Ecto neural progenitor cell (in vitro differentiated cells): ENCODE measurements at regions not wholly inside any gene's neighbourhood (a gene's known extent, or its start where the extent isn't known, plus 50 kb on each side); places are given as distances from the start of the nearest gene placed in this dataset.
A peak's percentile ranks its signal among the peaks of the same experiment; 100 is the strongest.

Source experiments
- DNase-seq: peaks from one replicate; pipeline ENCODE4 v3.0.0-alpha.2; 2018; ENCODE audit warnings: low spot score

DNA sequence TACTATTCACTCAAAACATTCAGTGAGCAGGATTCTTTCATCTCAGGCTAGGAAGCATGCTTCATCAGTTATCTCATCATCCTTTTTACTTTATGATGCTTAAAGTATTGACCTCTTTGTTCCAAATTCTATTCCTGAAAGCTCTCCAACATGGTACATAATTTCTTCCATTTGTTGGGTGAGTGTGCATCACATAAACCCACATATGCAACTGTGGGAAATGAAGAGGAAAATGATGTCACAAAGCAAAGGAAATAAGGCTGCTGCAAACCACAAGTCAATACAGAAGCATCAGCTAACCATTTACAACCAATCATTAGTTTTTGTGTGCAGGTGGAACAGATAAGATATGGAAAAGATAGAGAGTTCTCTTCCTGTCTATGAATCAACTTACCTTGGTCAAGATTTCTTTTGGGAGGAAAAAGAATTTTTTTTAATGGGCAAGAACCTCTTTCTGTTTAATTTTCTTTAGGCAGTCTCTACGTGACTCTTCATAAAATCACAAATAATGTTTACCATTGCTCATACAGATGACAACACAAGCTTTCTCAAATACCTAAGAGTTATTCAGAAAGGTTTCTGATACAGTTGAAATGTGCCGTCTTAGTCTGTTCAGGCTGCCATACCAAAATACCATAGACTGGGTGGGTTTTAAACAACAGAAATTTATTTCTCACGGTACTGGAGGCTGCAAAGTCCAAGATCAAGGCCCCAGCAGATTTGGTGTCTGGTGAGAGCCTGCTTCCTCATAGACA lies 259.9 kb downstream of the ADGRG6 start:
- no peak for DNase-seq

DNA sequence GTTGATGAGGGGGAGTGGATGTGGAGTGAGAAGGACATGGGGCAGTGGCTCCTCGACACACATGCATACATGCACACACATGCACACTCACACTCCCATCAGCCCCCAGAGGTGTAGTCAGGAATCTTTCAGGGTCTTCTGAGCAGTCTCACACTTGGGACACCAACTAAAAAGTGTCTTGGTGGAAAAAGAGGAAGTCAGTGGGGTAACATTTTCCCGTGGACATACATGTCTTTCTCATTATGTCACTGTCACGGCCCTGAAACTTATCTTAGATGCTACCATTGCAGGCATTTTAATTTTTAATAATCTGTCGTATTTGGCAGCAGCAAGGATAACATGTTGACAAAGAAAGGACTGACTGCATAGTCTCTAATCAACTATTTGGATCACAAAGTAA lies 261.1 kb downstream of the ADGRG6 start:
- DNase-seq, result no peak

DNA sequence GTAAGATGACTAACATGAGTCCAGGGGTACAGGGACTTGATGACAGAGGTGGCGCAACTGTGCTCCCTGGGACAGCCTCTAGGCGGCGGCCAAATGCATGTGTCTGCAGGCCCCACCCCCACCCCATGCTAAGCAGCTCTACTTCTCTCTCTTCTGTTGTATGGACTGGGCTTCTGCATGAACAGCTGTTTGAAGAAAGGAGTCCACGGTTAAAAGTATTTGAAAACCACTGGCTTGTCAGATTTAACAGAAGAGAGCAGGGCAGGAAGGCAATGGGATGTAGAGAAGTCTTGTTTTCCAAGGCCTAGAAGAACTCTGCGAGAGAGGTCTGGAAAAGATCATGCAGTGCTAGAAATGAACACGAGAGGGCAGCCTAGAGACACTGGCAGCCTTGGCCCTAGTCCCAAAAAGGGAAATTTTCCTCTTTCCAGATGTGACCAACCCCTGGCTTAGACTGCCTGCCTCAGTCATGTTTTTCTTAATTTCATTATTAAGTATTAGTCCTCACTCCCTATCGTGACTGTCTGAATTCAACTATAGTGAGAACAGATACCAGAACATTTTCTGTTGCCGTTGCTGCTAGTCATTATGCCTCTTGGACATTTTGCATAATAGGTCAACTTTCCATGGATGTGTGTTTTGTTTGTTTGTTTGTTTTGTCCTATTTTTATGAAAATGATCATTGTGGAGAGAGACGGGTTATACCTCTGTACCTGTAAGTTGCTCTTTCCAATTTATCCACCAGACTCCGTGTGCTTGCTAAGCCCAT lies 265.0 kb downstream of the ADGRG6 start:
- DNase-seq, result peak; percentile 77

DNA sequence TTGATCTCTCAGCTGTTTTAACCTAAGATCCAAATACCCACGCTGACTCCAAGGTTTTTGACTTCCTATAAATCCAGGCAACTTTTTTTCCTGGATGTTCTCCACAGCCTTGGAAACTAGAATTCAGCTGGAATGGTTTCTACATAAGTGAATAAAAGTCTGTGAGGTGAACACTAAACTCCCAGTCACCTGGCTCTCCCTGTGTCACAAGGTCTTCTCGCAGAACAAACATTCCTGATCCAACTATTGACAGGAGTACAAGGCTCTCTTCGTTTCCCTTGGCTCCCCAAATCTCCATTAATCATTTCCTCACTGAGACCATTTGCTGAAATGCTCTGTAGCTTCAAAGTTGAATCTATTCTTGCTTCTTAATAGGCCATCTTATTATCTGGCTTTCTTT lies 265.7 kb downstream of the ADGRG6 start:
- DNase-seq, result no peak

DNA sequence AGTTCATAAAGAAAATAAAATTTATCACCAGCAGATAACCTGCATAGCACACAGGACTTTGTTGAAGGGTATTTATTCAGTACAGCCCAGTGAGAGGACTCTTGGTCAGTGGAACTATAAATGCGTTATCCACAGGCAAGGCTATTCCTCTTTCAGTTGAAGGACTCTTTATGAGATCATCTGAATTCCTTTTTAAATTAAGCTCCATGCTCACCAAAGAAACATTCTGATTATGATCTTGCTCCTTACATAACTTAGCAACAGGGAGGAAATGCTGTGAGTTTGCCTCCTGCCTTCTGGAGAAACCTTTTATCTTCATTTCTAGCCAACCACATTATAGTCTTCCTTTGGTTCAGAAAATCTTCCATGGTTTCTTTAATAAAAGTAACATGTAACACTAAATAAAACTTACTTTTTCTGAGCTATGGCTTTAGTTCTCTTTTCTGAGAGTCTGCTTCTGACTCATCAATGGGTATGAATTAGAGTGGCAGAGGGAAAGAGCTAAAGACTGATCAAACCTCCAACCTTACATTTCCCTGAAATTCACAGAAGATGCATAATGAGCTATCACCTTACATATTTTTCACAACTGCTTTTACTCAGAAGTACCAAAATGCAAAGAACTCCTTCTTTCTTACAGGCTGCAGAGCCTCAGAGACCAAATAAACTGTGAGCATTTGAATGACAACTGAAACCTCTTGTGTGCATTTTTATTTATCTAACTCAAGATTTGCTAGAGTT lies 267.2 kb downstream of the ADGRG6 start:
- no peak for DNase-seq

DNA sequence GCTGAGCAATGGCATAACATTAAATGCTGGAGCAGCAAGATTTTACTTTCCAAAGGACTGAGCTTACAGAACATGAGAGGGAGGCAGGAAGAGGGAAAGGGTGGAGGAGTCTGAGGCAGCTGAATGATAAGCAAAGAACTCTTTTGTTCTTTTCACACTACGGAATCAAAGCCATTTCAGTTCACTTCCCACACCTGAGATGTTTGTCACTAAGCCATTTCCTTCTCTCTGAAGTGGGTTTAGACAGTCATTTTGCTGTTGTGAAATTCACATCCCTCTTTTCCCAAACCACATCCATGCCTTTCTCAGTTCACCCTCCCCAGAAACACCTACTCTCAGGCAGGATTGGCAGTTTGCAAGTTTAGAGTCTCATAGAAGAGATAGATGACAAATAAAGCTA lies 267.9 kb downstream of the ADGRG6 start:
- no peak for DNase-seq

DNA sequence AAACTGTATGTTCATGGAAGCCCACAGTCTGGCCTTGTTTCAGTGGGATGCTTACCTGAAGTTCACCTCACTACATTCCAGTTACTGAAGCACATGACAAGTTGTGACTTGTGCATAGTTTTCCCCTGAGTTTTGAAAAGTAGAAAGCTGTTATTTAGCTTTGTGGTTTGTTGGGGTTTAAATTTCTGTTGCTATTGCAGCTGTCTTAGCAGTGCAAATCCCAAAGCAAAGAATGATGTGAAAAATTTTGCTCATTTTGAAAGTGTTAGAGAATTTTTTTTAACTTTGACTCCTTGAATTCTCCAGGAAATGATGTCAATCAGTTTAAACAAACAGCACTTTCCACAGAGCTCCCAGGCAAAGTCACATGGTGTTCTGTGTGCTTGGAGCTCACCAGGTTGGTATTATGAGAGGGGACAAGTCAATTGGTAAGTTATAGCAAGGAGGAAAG lies 268.4 kb downstream of the ADGRG6 start:
- no peak for DNase-seq

DNA sequence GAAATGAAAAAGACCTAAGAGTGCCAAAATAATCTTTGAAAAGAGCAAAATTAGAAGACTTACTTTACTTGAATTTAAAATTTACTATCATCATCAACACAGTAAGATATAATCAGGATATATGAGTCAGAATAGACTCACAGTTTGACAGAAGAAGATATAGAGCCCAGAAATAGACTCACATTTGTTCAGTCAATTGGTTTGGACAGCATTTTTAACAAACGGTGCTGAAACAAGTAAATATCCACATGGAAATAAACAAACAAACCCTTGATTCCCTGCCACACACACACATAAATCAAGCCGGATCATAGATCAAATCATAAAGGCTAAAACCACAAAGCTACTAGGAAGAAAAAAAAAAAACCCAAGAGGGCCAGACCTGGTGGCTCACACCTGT lies 291.1 kb downstream of the ADGRG6 start:
- DNase-seq, result no peak

DNA sequence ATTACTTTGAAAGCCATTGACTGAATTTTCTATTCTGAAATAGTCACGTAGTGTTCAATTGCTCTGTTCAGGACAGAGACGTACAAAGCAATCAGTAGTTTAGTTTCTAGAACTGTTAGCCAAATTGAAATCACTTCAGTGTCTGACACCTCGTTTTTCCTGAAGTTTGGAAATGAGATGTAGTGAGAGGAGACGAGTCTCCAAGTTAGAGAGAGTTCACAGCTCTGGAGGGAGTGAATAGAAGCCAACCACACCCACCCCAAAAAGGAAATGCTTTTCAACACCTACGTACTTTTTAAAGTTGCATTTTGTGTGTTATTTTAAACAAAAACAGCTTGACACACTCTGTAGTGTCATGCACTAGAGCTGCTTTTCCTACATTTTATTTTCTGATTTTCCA lies 296.0 kb downstream of the ADGRG6 start:
- no peak for DNase-seq

DNA sequence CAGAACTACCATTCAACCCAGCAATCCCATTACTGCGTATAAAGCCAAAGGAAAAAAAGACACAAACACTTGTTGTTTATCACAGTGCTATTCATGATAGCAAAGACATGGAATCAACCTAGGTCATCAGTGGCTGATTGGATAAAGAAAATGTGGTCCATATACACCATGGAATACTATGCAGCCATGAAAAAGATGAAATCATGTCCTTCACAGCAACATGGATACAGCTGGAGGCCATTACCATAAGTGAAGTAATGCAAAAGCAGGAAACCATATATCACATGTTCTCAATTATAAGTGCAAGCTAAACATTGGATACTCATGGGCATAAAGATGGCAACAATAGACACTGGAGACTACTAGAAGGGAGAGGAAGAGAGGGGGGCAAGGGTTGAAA lies 299.6 kb downstream of the ADGRG6 start:
- DNase-seq, result no peak

DNA sequence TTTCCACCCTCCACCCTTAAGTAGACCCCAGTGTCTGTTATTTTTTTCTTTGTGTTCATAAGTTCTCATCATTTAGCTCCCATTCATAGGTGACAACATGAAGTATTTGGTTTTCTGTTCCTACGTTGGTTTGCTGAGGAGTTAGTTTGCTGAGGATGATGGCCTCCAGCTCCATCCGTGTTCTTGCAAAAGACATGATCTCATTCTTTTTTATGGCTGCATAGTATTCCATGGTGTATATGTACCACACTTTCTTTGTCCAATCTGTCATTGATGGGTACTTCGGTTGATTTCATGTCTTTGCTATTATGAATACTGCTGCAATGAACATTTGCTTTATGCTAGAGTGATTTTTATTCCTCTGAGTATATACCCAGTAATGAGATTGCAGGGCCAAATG lies 301.2 kb downstream of the ADGRG6 start:
- no peak for DNase-seq

DNA sequence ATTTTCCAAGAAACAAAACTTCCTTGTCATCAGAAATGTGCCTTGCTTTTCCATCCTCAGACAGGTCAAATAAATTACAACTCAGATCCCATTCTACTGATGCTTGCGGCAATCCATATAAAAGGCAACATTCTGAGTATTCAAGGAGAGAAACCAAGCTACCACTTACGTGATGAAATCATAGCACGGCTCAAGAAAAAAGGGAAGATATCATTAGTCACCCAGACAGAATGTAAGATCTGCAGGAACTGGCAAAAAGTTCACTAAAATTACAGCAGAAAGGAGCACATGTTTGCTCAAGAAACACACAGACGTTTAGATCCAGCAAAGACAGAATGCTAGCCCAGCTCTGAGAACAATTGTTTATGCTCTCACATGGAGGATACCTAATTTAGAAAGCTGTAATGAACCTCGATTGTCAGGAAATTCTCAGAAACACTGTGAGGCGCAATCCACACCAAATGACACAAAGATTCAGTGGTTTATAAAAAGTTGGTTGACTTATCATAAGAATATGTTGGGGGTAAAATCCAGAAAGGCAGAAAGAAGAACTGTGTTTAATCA lies 304.2 kb downstream of the ADGRG6 start:
- DNase-seq, result no peak

DNA sequence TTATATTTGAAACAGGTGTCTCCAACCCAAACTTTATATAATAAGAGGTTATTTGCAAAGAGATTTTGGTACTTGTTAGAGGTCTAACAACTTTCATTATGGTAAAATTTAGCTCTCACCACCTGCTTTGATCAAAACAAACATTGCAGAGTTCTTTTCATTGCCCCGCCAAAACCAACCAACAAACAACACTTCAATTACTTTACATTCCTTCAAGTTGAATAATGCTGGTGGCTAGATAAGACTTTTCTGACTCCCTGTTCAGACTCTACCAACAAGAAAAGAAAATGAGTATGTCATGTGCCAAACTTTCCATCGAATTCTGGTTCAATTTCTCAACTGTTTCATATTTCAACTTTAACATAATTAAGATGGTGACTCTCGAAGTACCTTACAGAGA lies 311.1 kb downstream of the ADGRG6 start:
- DNase-seq, result no peak

DNA sequence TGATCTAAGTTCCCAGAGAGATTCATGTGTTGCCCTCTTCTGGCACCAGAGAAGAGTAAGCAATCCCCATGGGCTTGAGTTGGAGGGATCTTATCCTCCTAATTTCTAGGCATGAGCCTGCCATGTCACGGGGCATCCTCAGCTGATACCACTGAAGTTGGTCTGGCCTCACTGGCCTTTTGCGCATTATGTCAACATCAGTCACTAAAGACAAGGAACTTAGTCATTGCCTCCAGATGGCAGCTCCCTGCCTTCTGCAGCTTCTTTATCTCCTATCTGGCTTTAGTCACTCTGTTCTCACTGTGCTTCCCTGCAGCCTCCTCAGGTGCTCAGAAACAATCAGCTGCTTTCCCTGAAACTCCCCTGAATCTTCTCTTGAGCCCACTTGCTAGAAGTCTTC lies 312.2 kb downstream of the ADGRG6 start:
- no peak for DNase-seq

DNA sequence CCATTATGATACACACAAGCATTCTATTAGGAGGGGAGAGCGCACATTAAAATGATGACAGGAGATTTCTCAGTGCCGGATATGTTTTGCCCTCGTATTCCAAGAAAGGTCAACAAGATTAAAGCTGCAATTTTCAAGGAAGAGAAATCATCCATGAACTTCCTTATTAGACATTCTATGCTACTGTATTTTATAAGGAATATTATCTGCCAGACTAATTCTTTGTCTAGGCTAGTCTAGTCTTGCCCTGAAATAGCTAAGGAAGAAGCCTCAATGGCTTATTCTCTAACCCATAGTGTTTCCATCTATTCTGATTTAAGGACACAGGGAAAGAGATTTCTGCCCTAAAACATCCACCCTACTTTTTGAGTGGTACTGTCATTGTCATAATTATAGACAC lies 315.4 kb downstream of the ADGRG6 start:
- DNase-seq, result no peak

DNA sequence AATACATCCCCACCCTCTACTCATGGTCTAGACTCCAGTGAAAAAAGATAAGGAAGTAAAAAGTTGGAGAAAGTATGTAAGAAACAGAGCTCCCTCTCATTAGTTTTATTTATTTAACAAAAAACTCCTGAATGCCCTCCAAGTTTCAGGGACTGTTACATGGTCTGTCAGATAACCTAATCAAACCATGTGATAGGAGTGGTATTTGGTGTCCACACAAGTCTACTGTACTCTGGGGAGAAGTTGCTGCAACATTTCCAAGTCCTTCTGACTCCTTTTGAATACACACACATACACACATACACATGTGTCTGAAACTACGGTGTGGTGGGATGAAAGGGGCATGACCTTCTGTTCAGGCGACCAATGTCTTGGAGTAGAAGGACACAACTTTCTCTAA lies 320.0 kb downstream of the ADGRG6 start:
- DNase-seq, result no peak

DNA sequence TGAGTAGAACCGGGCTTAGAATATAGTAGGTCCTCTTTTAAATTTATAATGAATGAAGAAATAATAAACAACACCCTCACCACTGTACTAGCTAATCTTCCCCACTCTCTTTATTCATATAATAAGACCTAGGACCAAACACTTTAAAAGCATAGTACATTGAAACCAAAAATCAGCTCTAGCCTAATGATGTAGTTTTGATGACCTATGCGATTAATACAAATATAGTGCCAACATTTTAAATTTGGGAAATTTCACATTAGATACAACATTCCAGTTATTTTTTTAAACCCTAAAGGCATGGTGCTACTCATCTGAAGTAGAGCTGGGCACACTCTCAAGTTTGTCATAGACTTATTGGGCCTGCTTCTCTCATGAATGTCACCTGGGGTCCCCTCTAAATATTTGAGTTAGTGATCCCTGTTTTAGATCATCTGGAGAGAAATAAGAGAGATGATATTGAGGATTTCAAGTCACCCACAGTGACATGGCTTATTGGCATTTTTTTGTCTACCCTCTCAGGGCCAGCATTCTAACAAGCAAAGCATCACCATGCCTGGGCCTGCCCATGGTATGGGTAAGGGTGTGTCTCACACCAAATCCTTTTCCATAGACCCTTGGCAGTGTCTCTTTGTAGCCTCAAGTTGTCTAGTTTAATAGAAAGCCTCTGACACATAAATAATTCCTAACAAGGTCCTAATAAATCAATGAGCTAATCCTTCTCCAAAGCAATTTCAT lies 319.8 kb downstream of the HIVEP2 start:
- DNase-seq, result no peak

DNA sequence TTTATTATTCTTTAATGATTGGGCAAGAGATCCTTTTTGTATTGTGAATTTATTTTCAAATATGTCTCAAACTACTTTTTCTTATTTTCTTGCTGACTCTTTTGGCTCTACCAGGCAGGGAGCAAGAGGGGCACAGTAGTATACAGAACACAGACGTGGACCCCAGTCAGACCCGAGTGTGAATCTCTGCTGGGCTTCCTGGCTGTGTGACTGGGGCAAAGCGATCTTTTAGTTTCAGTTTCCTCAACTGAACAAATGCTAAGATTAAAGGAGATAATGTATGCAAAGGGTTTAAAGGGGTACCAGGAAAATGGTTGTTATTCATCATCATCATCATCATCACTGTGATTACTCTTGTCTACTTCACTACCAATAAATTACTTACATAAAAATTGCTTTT lies 317.5 kb downstream of the HIVEP2 start:
- DNase-seq, result no peak

DNA sequence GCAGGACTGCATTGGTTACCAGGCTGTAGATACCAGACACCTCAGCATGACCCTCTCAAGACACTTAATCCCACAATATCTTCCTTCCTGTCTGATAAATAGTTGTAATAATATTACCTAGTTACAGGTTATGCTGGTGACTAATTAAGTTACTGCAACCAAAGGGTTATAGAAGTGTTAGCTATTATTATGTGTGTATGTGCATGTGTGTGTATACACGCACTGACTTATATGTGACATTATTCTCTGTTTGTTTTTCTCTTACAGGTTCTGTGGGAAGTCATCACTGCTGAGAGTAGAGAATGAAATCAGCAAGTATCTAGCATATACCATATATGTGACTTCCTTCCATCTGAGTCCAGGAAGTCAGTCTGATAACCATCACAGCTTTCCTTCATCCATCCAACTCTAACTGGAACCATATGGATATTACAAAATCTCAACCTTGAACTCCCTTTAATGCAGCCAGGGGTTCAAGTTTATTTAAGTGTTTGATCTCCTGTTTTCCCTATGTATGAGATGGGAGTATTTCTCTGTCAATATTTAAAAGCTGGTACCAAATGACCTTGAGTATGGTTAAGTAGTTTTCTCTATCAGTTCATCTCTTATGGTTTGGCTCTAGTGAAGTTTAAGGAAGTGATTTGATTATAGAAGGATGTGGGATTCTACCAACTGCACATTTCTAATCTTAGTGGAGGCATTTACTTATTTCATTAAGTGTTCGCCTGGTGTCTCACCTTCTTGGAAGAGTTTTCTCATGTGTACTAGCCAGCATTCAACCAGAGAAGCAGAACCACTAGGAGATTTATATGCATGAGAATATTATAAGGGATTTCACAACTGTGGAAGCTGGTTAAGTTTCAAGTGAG lies 313.2 kb downstream of the HIVEP2 start:
- no peak for DNase-seq

DNA sequence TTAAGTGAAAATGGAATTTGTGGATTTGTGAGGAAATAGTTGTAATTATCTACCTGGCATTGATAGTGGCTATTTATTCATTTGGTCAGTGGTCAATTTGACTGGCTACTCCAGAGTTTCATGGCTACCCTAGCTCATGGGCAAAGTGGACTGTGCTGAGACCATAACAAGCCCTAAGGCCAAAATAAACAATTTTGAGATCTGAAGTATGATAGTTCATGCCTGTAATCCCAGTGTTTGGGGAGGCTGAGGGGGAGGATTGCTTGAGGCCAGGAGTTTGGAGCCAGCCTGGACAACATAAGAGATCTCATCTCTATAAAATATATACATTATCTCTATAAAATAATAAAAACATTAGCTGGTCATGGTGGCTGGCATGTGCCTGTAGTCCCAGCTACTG lies 311.7 kb downstream of the HIVEP2 start:
- DNase-seq, result no peak

DNA sequence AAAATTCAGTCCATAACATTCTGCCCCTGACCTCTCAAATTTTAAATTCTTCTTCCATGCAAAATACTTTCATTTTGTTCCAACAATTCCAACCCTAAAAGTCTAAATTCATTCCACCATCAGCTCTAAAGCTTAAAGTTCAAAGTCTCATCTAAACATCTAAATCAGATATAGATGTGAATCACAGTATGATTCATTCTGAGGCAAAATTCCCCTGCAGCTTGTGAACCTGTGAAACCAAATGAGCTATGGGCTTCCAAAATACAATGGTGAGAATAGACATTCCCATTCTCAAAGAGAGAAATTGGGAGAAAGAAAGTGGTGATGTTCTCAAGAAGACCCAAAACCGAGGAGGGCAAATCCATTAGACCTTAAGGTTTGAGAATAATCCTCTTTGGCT lies 309.8 kb downstream of the HIVEP2 start:
- no peak for DNase-seq
